Mesodermal cell (in vitro differentiated cells): ENCODE measurements at regions not wholly inside any gene's neighbourhood (a gene's known extent, or its start where the extent isn't known, plus 50 kb on each side); places are given as distances from the start of the nearest gene placed in this dataset.

ENCODE experiments used
- H3K27ac ChIP-seq: 2 replicates; pipeline ENCODE4 v1.7.0; 2013; ENCODE audit warnings: mild to moderate bottlenecking, low read depth, low read length, moderate library complexity; ENCODE audit not compliant: severe bottlenecking
- H3K36me3 ChIP-seq: 2 replicates; pipeline ENCODE4 v1.7.1; 2013; ENCODE audit warnings: mild to moderate bottlenecking, low read length, moderate library complexity; ENCODE audit not compliant: control insufficient read depth, insufficient read depth
- H3K4me1 ChIP-seq: one replicate; pipeline ENCODE4 v1.7.1; 2013; ENCODE audit warnings: mild to moderate bottlenecking, low read length; ENCODE audit not compliant: insufficient read depth, control insufficient read depth, poor library complexity, severe bottlenecking
- H3K4me3 ChIP-seq: 2 replicates; pipeline ENCODE4 v1.7.0; 2013; ENCODE audit warnings: low read length, control low read depth, mild to moderate bottlenecking; ENCODE audit not compliant: insufficient read depth, poor library complexity, severe bottlenecking; ENCODE audit errors: extremely low read depth
- H3K9me3 ChIP-seq: 2 replicates; pipeline ENCODE4 v1.7.1; 2013; ENCODE audit warnings: mild to moderate bottlenecking, low read length, moderate library complexity; ENCODE audit not compliant: control insufficient read depth
- WGBS, 2 experiments: methylation state at CpG; one replicate each; pipeline ENCODE4 v1.1.5; 2013; ENCODE audit warnings: missing lambda C conversion rate in 2 of 2; ENCODE audit not compliant: insufficient coverage in 2 of 2; 5-methylcytosine and 5-hydroxymethylcytosine counted together

- H3K36me3 ChIP-seq = no peaks in the 10 kb centered on the region
- H3K9me3 ChIP-seq = no peaks in the 10 kb centered on the region
- WGBS, 2 experiments = no CpG with 5 or more reads among the region's 1 CpG
- no peak overlapping the region for H3K4me3 ChIP-seq
- no peaks in the 10 kb centered on the region for H3K4me1 ChIP-seq
- H3K27ac ChIP-seq = no peak overlapping the region
These were observed 958.5 kb downstream of the DTWD2 start for GRCh38 chr5:118029807-118030206.

GRCh38 chr5:118022062-118022461 lies 966.3 kb downstream of the DTWD2 start:
- Histone ChIP-seq H3K27ac (no peak overlapping the region), H3K9me3 (no peaks in the 10 kb centered on the region), H3K36me3 (no peaks in the 10 kb centered on the region), H3K4me1 (no peaks in the 10 kb centered on the region), H3K4me3 (no peak overlapping the region)
- no CpG with 5 or more reads among the region's 2 CpGs for WGBS, 2 experiments

- no peaks in the 10 kb centered on the region for H3K9me3 ChIP-seq
- H3K4me1 ChIP-seq = no peaks in the 10 kb centered on the region
- no peak overlapping the region for H3K4me3 ChIP-seq
- H3K27ac ChIP-seq = no peak overlapping the region
- WGBS, 2 experiments = 100% methylated on average over 1 of the region's 5 CpGs
- H3K36me3 ChIP-seq = no peaks in the 10 kb centered on the region
These were observed 970.8 kb downstream of the DTWD2 start for GRCh38 chr5:118017536-118017935.

GRCh38 chr5:118016396-118016795 lies 972.0 kb downstream of the DTWD2 start:
- no peaks in the 10 kb centered on the region for H3K9me3 ChIP-seq
- no peaks in the 10 kb centered on the region for H3K4me1 ChIP-seq
- no peak overlapping the region for H3K27ac ChIP-seq
- H3K36me3 ChIP-seq = no peaks in the 10 kb centered on the region
- no peak overlapping the region for H3K4me3 ChIP-seq

GRCh38 chr5:118015511-118015910 lies 972.8 kb downstream of the DTWD2 start:
- H3K27ac ChIP-seq = no peak overlapping the region
- no peak overlapping the region for H3K4me3 ChIP-seq
- no peaks in the 10 kb centered on the region for H3K9me3 ChIP-seq
- H3K36me3 ChIP-seq = no peaks in the 10 kb centered on the region
- no CpG with 5 or more reads among the region's 2 CpGs for WGBS, 2 experiments
- H3K4me1 ChIP-seq = no peaks in the 10 kb centered on the region

- no peak overlapping the region for H3K4me3 ChIP-seq
- H3K4me1 ChIP-seq = no peaks in the 10 kb centered on the region
- H3K36me3 ChIP-seq = no peaks in the 10 kb centered on the region
- H3K9me3 ChIP-seq = no peaks in the 10 kb centered on the region
- 80 to 100% methylated on average over 1 of the region's 1 CpG for WGBS, 2 experiments
- no peak overlapping the region for H3K27ac ChIP-seq
These were observed 978.5 kb downstream of the DTWD2 start for GRCh38 chr5:118009741-118010297.

GRCh38 chr5:118008779-118009178 lies 979.6 kb downstream of the DTWD2 start:
- no peaks in the 10 kb centered on the region for H3K4me1 ChIP-seq
- H3K4me3 ChIP-seq = no peak overlapping the region
- no peaks in the 10 kb centered on the region for H3K36me3 ChIP-seq
- 83 to 100% methylated on average over 1 of the region's 1 CpG for WGBS, 2 experiments
- no peak overlapping the region for H3K27ac ChIP-seq
- no peaks in the 10 kb centered on the region for H3K9me3 ChIP-seq

- Histone ChIP-seq H3K4me1 (no peaks in the 10 kb centered on the region), H3K36me3 (no peaks in the 10 kb centered on the region), H3K9me3 (no peaks in the 10 kb centered on the region), H3K4me3 (no peak overlapping the region), H3K27ac (no peak overlapping the region)
- no CpG with 5 or more reads among the region's 1 CpG for WGBS, 2 experiments
These were observed 981.1 kb downstream of the DTWD2 start for GRCh38 chr5:118007262-118007661.

GRCh38 chr5:118006219-118006618 lies 982.1 kb downstream of the DTWD2 start:
- Histone ChIP-seq H3K4me3 (no peak overlapping the region), H3K36me3 (no peaks in the 10 kb centered on the region), H3K4me1 (no peaks in the 10 kb centered on the region), H3K9me3 (no peaks in the 10 kb centered on the region), H3K27ac (no peak overlapping the region)
- WGBS, 2 experiments = no CpG with 5 or more reads among the region's 1 CpG

GRCh38 chr5:117999939-118000549 lies 988.3 kb downstream of the DTWD2 start:
- no peaks in the 10 kb centered on the region for H3K9me3 ChIP-seq
- WGBS, 2 experiments = 76 to 80% methylated on average over 1 to 3 of the region's 3 CpGs
- no peaks in the 10 kb centered on the region for H3K4me1 ChIP-seq
- H3K36me3 ChIP-seq = no peaks in the 10 kb centered on the region
- no peak overlapping the region for H3K4me3 ChIP-seq
- no peak overlapping the region for H3K27ac ChIP-seq

GRCh38 chr5:117982691-117983090 lies 1005.7 kb downstream of the DTWD2 start:
- WGBS, 2 experiments = 52% methylated on average over 2 of the region's 2 CpGs; no CpG with 5 or more reads in 1 of the 2 experiments
- no peaks in the 10 kb centered on the region for H3K9me3 ChIP-seq

More at GRCh38 chr5:117982691-117983090, 1005.7 kb downstream of the DTWD2 start:
- Histone ChIP-seq H3K4me1 (no peaks in the 10 kb centered on the region), H3K27ac (no peak overlapping the region), H3K4me3 (no peak overlapping the region), H3K36me3 (no peaks in the 10 kb centered on the region)
